Activated T-cell treated with anti-CD3 and anti-CD28 coated beads for 24 hours (primary cell): ENCODE measurements at regions not wholly inside any gene's neighbourhood (a gene's known extent, or its start where the extent isn't known, plus 50 kb on each side); places are given as distances from the start of the nearest gene placed in this dataset.

Source experiments
- DNase-seq: peaks from one replicate; pipeline ENCODE4 v3.0.0-alpha.2; 2020; ENCODE audit warnings: low read depth

GRCh38 chr22:48253136-48253535 lies 1490.7 kb downstream of the TBC1D22A start:
- DNase-seq, result no peak

GRCh38 chr22:48251629-48252028 lies 1489.2 kb downstream of the TBC1D22A start:
- no peak for DNase-seq

- no peak for DNase-seq
Observed at GRCh38 chr22:48250937-48251530, 1488.6 kb downstream of the TBC1D22A start.

- DNase-seq, result no peak
Observed at GRCh38 chr22:48250286-48250895, 1487.9 kb downstream of the TBC1D22A start.

GRCh38 chr22:48249713-48250268 lies 1487.3 kb downstream of the TBC1D22A start:
- no peak for DNase-seq

GRCh38 chr22:48248901-48249455 lies 1486.5 kb downstream of the TBC1D22A start:
- no peak for DNase-seq

GRCh38 chr22:48247829-48248228 lies 1485.4 kb downstream of the TBC1D22A start:
- no peak for DNase-seq

GRCh38 chr22:48245196-48245485 lies 1482.7 kb downstream of the TBC1D22A start:
- DNase-seq, result no peak

GRCh38 chr22:48244388-48245195 lies 1482.1 kb downstream of the TBC1D22A start:
- DNase-seq, result no peak

- no peak for DNase-seq
Observed at GRCh38 chr22:48242461-48242864, 1480.0 kb downstream of the TBC1D22A start.

- DNase-seq, result no peak
Observed at GRCh38 chr22:48241658-48242057, 1479.2 kb downstream of the TBC1D22A start.

- DNase-seq, result no peak
Observed at GRCh38 chr22:48240935-48241230, 1478.4 kb downstream of the TBC1D22A start.

GRCh38 chr22:48240148-48240934 lies 1477.9 kb downstream of the TBC1D22A start:
- DNase-seq, result no peak

GRCh38 chr22:48239461-48240147 lies 1477.2 kb downstream of the TBC1D22A start:
- no peak for DNase-seq

- DNase-seq, result no peak
Observed at GRCh38 chr22:48238966-48239365, 1476.5 kb downstream of the TBC1D22A start.

- DNase-seq, result no peak
Observed at GRCh38 chr22:48238284-48238915, 1476.0 kb downstream of the TBC1D22A start.

- no peak for DNase-seq
Observed at GRCh38 chr22:48237466-48238283, 1475.2 kb downstream of the TBC1D22A start.

GRCh38 chr22:48236261-48236660 lies 1473.8 kb downstream of the TBC1D22A start:
- DNase-seq, result no peak

- no peak for DNase-seq
Observed at GRCh38 chr22:48235744-48236143, 1473.3 kb downstream of the TBC1D22A start.

GRCh38 chr22:48234011-48234410 lies 1471.6 kb downstream of the TBC1D22A start:
- DNase-seq, result no peak
